Epithelial cell of esophagus (primary cell): ENCODE measurements at regions not wholly inside any gene's neighbourhood (a gene's known extent, or its start where the extent isn't known, plus 50 kb on each side); places are given as distances from the start of the nearest gene placed in this dataset.

Source experiments
- DNase-seq: peaks from one replicate; pipeline ENCODE4 v3.0.0; 2010; ENCODE audit warnings: low read depth
- H3K4me3 ChIP-seq: 2 replicates; pipeline ENCODE4 v1.5.1; 2011; ENCODE audit warnings: mild to moderate bottlenecking, low read length, control low read depth
- TF ChIP-seq, protein P1 (sequence below): IDR thresholded peaks from 2 replicates; pipeline ENCODE4 v1.5.1; 2011; ENCODE audit warnings: low read depth, mild to moderate bottlenecking, low read length, control low read depth, inconsistent platforms; ENCODE audit not compliant: insufficient read depth; ENCODE audit errors: missing control alignments

DNA sequence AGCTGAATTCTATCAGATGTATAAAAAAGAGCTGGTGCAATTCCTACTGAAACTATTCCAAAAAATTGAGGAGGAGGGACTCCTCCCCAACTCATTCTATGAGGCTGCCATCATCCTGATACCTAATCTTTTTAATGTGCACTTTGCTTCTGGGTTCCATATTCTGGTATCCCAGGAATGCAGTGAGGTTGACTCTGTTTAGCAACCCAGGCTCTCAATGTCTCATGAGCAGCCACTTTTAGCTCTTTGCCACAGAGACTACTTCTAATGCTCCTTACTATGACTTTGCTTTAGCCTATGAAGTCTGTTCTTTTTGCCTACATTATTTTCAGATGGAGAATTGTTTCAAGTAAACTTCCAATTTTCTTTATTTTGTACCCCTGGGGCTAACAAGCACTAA is 185.5 kb upstream of the NRSN1 start:
- H3K4me3 ChIP-seq, result no peak overlapping the region
- TF ChIP-seq, protein P1, sequence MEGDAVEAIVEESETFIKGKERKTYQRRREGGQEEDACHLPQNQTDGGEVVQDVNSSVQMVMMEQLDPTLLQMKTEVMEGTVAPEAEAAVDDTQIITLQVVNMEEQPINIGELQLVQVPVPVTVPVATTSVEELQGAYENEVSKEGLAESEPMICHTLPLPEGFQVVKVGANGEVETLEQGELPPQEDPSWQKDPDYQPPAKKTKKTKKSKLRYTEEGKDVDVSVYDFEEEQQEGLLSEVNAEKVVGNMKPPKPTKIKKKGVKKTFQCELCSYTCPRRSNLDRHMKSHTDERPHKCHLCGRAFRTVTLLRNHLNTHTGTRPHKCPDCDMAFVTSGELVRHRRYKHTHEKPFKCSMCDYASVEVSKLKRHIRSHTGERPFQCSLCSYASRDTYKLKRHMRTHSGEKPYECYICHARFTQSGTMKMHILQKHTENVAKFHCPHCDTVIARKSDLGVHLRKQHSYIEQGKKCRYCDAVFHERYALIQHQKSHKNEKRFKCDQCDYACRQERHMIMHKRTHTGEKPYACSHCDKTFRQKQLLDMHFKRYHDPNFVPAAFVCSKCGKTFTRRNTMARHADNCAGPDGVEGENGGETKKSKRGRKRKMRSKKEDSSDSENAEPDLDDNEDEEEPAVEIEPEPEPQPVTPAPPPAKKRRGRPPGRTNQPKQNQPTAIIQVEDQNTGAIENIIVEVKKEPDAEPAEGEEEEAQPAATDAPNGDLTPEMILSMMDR, result no peak
- no peak for DNase-seq

DNA sequence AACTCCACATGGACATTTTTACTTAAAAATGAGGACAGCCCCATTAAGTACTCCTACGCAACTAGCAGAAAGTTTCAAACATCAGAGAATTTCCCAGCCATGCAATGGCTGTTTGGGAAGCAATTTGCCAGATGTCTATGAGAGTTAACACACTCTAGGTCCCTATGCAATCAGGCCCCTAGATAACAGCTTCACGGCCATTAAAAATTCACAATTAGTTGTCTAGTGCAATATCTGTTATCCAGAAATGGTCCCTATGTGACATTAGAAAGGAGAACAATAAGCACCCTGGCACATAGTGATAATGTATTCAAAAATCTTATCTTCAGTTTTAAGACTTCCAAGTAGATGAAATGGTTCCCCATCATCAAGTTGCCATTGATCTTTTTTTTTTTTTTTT is 174.3 kb upstream of the NRSN1 start:
- DNase-seq, result no peak
- TF ChIP-seq, protein P1, result no peak
- H3K4me3 ChIP-seq, result no peak overlapping the region

DNA sequence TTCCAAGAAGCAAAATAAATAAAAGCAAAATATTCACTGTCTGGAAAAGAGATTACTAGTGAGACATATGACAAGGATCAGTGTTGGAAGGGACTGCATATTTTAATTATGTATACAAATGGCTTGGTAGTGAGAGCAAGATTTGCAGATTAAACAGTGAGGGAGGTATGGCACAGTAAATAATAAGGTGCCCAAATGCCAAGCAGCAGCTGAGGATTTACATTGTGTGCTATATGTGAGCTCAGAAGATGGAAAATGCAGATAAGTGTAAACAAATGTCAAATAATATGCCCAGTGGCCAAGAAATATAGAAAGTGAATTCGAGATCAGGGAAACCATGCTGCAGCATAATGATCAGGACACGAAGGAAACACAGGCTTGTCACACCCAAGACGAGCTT is 173.8 kb upstream of the NRSN1 start:
- TF ChIP-seq, protein P1, result no peak
- no peak overlapping the region for H3K4me3 ChIP-seq
- no peak for DNase-seq

DNA sequence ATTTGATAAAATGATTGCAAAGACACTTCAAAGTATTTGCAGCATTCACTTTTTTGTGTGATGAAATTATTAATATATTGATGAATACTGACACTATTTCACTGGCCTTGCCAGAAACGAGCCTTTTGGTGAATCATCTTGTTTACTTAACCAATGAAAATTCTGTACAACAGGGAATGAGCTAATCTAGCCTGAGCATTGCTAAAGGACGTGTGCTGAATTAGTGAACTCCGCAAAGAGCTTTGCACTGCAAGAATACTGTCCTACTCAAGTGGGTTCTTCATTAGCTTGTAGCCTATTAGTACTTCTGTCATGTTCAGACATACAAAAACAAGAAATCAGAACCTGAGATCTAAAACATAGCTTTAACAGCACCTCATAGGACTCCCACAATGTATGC is 172.0 kb upstream of the NRSN1 start:
- no peak for DNase-seq
- no peak overlapping the region for H3K4me3 ChIP-seq
- TF ChIP-seq, protein P1, result no peak

DNA sequence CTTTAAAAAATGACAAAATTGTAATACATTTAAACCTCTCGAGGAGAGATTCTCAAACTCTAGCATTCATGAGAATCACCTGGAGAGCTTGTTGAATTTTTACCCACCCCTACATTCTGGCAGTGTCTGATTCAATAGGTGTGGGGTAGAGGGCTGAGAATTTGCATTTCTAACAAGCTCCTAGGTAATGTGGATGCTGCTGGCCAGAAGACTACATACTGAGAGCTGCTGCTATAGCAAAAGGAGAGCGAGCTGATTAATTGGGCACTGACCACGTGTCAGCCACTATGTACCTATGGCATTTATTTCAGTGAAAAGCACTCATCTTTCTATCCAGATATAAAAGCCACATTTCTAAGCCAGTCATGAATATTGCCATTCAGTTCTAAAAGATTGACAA is 169.0 kb upstream of the NRSN1 start:
- TF ChIP-seq, protein P1, result no peak
- H3K4me3 ChIP-seq, result no peak overlapping the region
- no peak for DNase-seq

DNA sequence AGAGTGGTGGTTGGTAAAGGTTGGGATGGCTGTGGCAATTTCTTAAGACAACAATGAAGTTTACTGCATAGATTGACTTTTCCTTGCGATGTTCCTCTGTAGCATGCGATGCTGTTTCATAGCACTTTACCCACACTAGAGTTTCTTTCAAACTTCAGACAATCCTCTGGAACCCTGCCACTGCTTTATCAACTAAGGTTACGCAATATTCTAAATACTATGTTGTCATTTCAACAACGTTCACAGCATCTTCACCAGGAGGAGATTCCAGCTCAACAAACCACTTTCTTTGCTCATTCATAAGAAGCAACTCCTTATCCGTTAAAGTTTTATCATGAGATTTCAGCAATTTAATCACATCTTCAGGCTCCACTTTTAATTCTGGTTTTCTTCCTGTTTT is 161.2 kb upstream of the NRSN1 start:
- H3K4me3 ChIP-seq, result no peak overlapping the region
- TF ChIP-seq, protein P1, result no peak
- no peak for DNase-seq

DNA sequence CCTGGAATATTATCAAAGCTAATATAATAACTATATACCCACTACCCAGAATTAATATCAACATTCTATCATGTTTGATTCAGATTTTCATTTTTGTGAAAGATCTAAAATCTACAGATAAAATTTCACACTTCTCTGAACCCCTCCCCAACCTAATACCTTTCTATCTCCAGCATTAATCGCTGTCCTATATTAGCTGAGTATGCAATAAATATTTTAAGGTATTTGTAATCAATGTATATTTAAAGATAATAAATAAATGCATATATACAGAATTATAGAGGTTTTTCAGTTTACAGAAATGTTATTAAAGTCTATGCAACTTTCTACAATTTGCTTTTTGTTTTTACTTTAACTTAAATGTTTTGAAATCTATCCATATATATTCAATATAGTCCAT is 156.7 kb upstream of the NRSN1 start:
- TF ChIP-seq, protein P1, result no peak

More for the DNA sequence above, 156.7 kb upstream of the NRSN1 start:
- H3K4me3 ChIP-seq, result no peak overlapping the region
- no peak for DNase-seq
